ENCODE measurements at regions not wholly inside any gene's neighbourhood (a gene's known extent, or its start where the extent isn't known, plus 50 kb on each side); places are given as distances from the start of the nearest gene placed in this dataset.

- no peak for TF ChIP-seq MAX (IDR thresholded peaks at IDR 0.05)
- no peak for TF ChIP-seq TAF1 (IDR thresholded peaks at IDR 0.05; ENCODE audit: low read depth)
- TF ChIP-seq REST (IDR thresholded peaks at IDR 0.05; ENCODE audit: low read depth), result no peak
- no peak for TF ChIP-seq CREB1 (IDR thresholded peaks at IDR 0.05; ENCODE audit: low read depth)
- no peak for TF ChIP-seq YY1 (IDR thresholded peaks at IDR 0.05; ENCODE audit: low read depth)
- TF ChIP-seq CEBPB (IDR thresholded peaks at IDR 0.05), result no peak
- no peak for TF ChIP-seq EP300 (IDR thresholded peaks at IDR 0.05; ENCODE audit: borderline replicate concordance)
- no peak for TF ChIP-seq NFIC (IDR thresholded peaks at IDR 0.05)
- TF ChIP-seq TEAD4 (IDR thresholded peaks at IDR 0.05), result no peak
- no peak for TF ChIP-seq FOXM1 (IDR thresholded peaks at IDR 0.05; ENCODE audit: borderline replicate concordance, low read depth)
- no peak for TF ChIP-seq RAD21 (IDR thresholded peaks at IDR 0.05; ENCODE audit: low read depth)
- TF ChIP-seq ZBTB7A (IDR thresholded peaks at IDR 0.05; ENCODE audit: low read depth), result no peak
- TF ChIP-seq USF1 (IDR thresholded peaks at IDR 0.05), result no peak
- TF ChIP-seq TCF12 (IDR thresholded peaks at IDR 0.05; ENCODE audit: low read depth), result no peak
- no peak for TF ChIP-seq EGR1 (IDR thresholded peaks at IDR 0.05)
Observed at GRCh38 chr13:64553411-64554129, 2676.6 kb downstream of the PCDH9 start.

GRCh38 chr13:64551755-64552154 is 2678.4 kb downstream of the PCDH9 start:
- no peak for TF ChIP-seq MAX (IDR thresholded peaks at IDR 0.05)
- TF ChIP-seq EGR1 (IDR thresholded peaks at IDR 0.05), result no peak
- no peak for TF ChIP-seq FOXM1 (IDR thresholded peaks at IDR 0.05; ENCODE audit: borderline replicate concordance, low read depth)
- no peak for TF ChIP-seq TEAD4 (IDR thresholded peaks at IDR 0.05)
- TF ChIP-seq YY1 (IDR thresholded peaks at IDR 0.05; ENCODE audit: low read depth), result no peak
- no peak for TF ChIP-seq TAF1 (IDR thresholded peaks at IDR 0.05; ENCODE audit: low read depth)
- TF ChIP-seq USF1 (IDR thresholded peaks at IDR 0.05), result no peak
- TF ChIP-seq CEBPB (IDR thresholded peaks at IDR 0.05), result no peak
- no peak for TF ChIP-seq CREB1 (IDR thresholded peaks at IDR 0.05; ENCODE audit: low read depth)
- no peak for TF ChIP-seq EP300 (IDR thresholded peaks at IDR 0.05; ENCODE audit: borderline replicate concordance)
- TF ChIP-seq REST (IDR thresholded peaks at IDR 0.05; ENCODE audit: low read depth), result no peak
- TF ChIP-seq TCF12 (IDR thresholded peaks at IDR 0.05; ENCODE audit: low read depth), result no peak
- TF ChIP-seq RAD21 (IDR thresholded peaks at IDR 0.05; ENCODE audit: low read depth), result no peak
- no peak for TF ChIP-seq ZBTB7A (IDR thresholded peaks at IDR 0.05; ENCODE audit: low read depth)
- no peak for TF ChIP-seq NFIC (IDR thresholded peaks at IDR 0.05)

- no peak for TF ChIP-seq CREB1 (IDR thresholded peaks at IDR 0.05; ENCODE audit: low read depth)
- no peak for TF ChIP-seq TCF12 (IDR thresholded peaks at IDR 0.05; ENCODE audit: low read depth)
- TF ChIP-seq EP300 (IDR thresholded peaks at IDR 0.05; ENCODE audit: borderline replicate concordance), result no peak
- TF ChIP-seq TAF1 (IDR thresholded peaks at IDR 0.05; ENCODE audit: low read depth), result no peak
- no peak for TF ChIP-seq REST (IDR thresholded peaks at IDR 0.05; ENCODE audit: low read depth)
- no peak for TF ChIP-seq TEAD4 (IDR thresholded peaks at IDR 0.05)
- no peak for TF ChIP-seq ZBTB7A (IDR thresholded peaks at IDR 0.05; ENCODE audit: low read depth)
- TF ChIP-seq NFIC (IDR thresholded peaks at IDR 0.05), result no peak
- no peak for TF ChIP-seq EGR1 (IDR thresholded peaks at IDR 0.05)
- no peak for TF ChIP-seq CEBPB (IDR thresholded peaks at IDR 0.05)
- no peak for TF ChIP-seq RAD21 (IDR thresholded peaks at IDR 0.05; ENCODE audit: low read depth)
- TF ChIP-seq FOXM1 (IDR thresholded peaks at IDR 0.05; ENCODE audit: borderline replicate concordance, low read depth), result no peak
- no peak for TF ChIP-seq YY1 (IDR thresholded peaks at IDR 0.05; ENCODE audit: low read depth)
Observed at GRCh38 chr13:64546371-64546770, 2683.8 kb downstream of the PCDH9 start.

- TF ChIP-seq CEBPB (IDR thresholded peaks at IDR 0.05), result no peak
- TF ChIP-seq EP300 (IDR thresholded peaks at IDR 0.05; ENCODE audit: borderline replicate concordance), result no peak
- no peak for TF ChIP-seq CREB1 (IDR thresholded peaks at IDR 0.05; ENCODE audit: low read depth)
- no peak for TF ChIP-seq YY1 (IDR thresholded peaks at IDR 0.05; ENCODE audit: low read depth)
Observed at GRCh38 chr13:64540976-64541375, 2689.2 kb downstream of the PCDH9 start.
